NCI-H128 (cell line): ENCODE measurements at regions not wholly inside any gene's neighbourhood (a gene's known extent, or its start where the extent isn't known, plus 50 kb on each side); places are given as distances from the start of the nearest gene placed in this dataset.

ENCODE experiments used
- DNase-seq: peaks from one replicate; lab custom pipeline; 2025; ENCODE audit not compliant: unreplicated experiment; lab: John Stamatoyannopoulos, UW

DNA sequence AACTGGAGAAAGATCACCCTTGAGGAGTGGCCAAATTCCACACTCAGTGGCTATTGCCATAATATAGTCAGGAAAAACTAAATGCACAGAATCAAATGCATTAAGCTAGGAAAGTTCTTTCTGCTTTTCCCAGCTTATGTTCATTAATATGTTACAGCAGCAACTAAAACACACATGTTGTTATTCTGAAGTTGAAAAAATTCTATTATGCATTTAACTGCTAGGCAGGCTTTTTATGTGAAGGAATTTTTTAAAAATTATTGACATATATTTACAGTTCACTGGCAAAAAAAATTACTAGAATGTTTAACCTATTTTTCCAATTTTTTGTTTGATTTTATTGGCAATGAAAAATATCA, 135.2 kb upstream of the IL12A start:
- DNase-seq, result no peak

DNA sequence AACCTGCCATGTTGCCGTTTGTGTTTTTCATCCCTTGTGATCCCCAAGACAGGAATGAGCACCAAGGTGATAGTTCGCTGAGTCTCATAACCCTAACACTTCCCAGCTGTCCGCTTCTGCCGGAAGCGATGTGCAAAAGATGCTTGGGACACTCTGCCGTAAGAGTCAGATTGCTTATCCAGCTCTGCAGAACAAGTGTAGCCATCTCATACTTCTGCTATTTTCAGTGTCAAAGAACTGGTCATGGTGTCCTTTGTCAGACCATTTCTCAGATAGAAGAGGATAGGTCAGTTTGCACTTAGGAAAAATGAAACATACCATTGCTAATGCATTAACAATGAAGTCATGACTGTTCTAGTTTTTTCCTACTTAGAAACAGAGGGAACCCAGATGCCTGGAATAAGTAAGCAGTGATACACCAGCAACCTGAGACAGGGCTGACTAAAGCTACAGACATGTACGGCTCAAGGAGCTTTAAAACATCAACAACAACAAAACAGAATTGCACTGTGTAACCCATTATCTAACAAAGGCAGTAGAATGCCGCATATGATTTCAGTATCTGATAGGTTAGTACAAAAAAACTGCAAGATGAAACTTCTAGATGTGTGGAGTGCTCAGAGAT, 134.0 kb upstream of the IL12A start:
- no peak for DNase-seq

- no peak for DNase-seq
Measured at GRCh38 chr3:159855599-159856346, 132.9 kb upstream of the IL12A start.

GRCh38 chr3:159856590-159857104, 132.0 kb upstream of the IL12A start:
- no peak for DNase-seq

DNA sequence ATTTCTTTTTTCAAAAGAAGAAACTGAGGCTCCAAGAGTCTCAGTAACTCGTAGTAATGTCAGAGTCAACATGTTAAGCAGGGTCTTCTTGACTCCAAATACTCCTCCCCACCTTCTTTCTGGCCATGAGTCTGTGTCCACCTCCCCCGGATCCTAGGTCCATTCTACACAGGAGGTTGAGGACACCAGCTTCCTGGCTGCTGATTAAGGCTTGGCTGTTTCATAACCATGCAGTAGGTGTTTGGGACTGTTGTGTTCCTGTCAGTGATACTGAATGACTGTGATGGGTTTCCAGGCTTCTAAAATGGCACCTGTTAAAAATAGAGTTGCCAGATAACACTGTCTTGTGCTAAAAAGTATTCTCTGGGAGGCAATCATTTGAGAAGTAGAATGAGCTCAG, 130.8 kb upstream of the IL12A start:
- DNase-seq, result no peak

DNA sequence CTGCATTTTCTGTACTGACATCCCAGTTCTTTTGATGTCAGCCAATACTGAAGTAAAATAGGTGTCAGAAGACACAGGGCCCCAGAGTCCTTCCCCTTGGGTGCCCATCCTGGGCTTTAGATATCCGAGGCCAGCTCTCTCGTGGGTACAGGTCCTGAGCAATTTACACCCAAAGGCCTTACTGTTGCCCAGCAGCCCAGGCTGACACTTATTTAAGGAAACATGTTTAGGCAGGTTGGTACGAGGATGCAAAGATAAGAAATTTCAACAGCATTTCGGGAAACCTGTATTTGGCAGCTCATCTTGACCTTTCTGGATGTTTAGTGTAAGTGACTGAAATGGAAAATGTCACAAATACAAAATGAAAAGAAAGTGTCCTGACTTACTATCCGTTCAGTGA, 130.0 kb upstream of the IL12A start:
- DNase-seq, result no peak

- no peak for DNase-seq
Measured at GRCh38 chr3:159859424-159859823, 129.2 kb upstream of the IL12A start.

DNA sequence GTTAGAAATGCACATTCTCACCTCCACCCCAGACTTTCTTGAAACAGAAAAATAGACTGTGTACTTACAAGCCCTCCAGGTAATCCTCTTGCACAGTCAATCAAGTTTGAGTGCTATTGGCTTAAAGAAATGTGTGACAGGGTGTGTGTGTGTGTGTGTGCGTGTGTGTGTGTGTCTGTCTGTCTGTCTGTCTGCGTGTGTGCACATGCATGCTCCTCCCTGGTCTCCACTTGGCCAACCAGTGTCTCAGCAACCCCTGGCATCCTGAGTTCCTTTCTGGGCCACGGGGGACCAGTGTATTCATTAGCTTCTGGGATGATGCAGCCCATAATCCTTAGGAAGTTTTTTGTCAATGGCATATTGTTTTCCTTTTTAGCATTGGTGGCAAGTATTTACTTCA, 128.8 kb upstream of the IL12A start:
- no peak for DNase-seq

- DNase-seq, result no peak
Measured at GRCh38 chr3:159860269-159861116, 128.1 kb upstream of the IL12A start.

GRCh38 chr3:159861369-159861987, 127.2 kb upstream of the IL12A start:
- no peak for DNase-seq

- no peak for DNase-seq
Measured at GRCh38 chr3:159865041-159865579, 123.5 kb upstream of the IL12A start.

- DNase-seq, result no peak
Measured at GRCh38 chr3:159866201-159866746, 122.4 kb upstream of the IL12A start.

DNA sequence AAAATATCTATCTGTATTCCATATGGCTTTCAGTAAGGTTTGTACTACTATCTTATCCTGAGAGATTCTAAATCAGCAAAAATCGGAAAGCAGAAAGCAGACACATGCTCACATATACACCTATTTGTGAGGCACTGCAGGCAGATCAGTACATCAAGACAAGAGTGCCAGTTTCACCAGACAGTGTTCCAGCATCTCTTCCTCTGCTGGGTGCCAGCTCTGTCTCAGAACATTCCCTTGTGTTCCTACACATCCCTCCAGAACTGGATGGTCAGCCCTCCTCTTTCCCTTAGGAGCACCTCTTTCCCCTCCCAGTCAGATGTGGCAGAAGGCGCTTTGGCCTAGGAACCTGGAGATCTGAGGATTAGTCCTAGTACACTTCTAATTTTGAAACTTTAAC, 121.3 kb upstream of the IL12A start:
- no peak for DNase-seq

GRCh38 chr3:159870723-159871122, 117.9 kb upstream of the IL12A start:
- no peak for DNase-seq

- no peak for DNase-seq
Measured at GRCh38 chr3:159872374-159873109, 116.1 kb upstream of the IL12A start.

- DNase-seq, result no peak
Measured at GRCh38 chr3:159875116-159875515, 113.5 kb upstream of the IL12A start.

- no peak for DNase-seq
Measured at GRCh38 chr3:159877924-159878323, 110.7 kb upstream of the IL12A start.

- no peak for DNase-seq
Measured at GRCh38 chr3:159879146-159879545, 109.5 kb upstream of the IL12A start.

- no peak for DNase-seq
Measured at GRCh38 chr3:159879598-159879997, 109.0 kb upstream of the IL12A start.

- DNase-seq, result no peak
Measured at GRCh38 chr3:159881208-159881607, 107.4 kb upstream of the IL12A start.
